Panc1 (cell line): ENCODE measurements at regions not wholly inside any gene's neighbourhood (a gene's known extent, or its start where the extent isn't known, plus 50 kb on each side); places are given as distances from the start of the nearest gene placed in this dataset.

Experiments used
- POLR2AphosphoS5 ChIP-seq: IDR thresholded peaks from 2 replicates; pipeline ENCODE4 v1.6.1; 2012; ENCODE audit warnings: mild to moderate bottlenecking, low read depth, low read length, moderate library complexity
- SIN3A ChIP-seq: IDR thresholded peaks from 2 replicates; pipeline ENCODE4 v1.6.1; 2012; ENCODE audit warnings: low read depth, mild to moderate bottlenecking, low read length, moderate library complexity, borderline replicate concordance; ENCODE audit not compliant: insufficient read depth
- TF ChIP-seq, protein P1 (sequence below): fragments of 450-650 bp; IDR thresholded peaks from 2 replicates; pipeline ENCODE4 v1.5.1; 2017; ENCODE audit warnings: mild to moderate bottlenecking
- TF ChIP-seq, protein P2 (sequence below), 2 experiments: IDR thresholded peaks; 2 replicates each; pipeline ENCODE4 v1.6.1; 2011 to 2012; ENCODE audit warnings: low read depth in 2 of 2, control low read depth in 1 of 2, low read length in 1 of 2, mild to moderate bottlenecking in 1 of 2, moderate library complexity in 1 of 2; ENCODE audit not compliant: insufficient read depth in 1 of 2

DNA sequence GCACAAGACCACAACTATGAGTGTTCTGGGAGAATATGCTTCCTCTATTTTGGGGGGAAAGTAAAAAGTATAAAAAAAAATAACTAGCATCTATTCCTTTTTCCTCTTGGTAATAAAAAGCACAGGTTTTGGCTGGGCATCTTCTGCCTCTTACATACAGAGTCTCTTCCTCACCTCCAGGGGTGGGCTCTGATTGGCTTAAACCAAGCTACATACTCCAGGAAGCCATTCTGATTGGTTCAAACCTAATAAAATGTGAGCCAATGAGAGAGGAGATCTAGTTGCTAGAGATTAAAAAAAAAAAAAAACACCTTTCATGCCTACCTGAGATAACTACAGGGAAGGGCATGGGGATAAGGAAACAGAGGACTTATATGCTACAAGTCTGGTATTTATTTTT lies 365.9 kb upstream of the ERCC4 start:
- TF ChIP-seq, protein P1, sequence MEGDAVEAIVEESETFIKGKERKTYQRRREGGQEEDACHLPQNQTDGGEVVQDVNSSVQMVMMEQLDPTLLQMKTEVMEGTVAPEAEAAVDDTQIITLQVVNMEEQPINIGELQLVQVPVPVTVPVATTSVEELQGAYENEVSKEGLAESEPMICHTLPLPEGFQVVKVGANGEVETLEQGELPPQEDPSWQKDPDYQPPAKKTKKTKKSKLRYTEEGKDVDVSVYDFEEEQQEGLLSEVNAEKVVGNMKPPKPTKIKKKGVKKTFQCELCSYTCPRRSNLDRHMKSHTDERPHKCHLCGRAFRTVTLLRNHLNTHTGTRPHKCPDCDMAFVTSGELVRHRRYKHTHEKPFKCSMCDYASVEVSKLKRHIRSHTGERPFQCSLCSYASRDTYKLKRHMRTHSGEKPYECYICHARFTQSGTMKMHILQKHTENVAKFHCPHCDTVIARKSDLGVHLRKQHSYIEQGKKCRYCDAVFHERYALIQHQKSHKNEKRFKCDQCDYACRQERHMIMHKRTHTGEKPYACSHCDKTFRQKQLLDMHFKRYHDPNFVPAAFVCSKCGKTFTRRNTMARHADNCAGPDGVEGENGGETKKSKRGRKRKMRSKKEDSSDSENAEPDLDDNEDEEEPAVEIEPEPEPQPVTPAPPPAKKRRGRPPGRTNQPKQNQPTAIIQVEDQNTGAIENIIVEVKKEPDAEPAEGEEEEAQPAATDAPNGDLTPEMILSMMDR: no peak
- TF ChIP-seq POLR2AphosphoS5: no peak
- TF ChIP-seq, protein P2, sequence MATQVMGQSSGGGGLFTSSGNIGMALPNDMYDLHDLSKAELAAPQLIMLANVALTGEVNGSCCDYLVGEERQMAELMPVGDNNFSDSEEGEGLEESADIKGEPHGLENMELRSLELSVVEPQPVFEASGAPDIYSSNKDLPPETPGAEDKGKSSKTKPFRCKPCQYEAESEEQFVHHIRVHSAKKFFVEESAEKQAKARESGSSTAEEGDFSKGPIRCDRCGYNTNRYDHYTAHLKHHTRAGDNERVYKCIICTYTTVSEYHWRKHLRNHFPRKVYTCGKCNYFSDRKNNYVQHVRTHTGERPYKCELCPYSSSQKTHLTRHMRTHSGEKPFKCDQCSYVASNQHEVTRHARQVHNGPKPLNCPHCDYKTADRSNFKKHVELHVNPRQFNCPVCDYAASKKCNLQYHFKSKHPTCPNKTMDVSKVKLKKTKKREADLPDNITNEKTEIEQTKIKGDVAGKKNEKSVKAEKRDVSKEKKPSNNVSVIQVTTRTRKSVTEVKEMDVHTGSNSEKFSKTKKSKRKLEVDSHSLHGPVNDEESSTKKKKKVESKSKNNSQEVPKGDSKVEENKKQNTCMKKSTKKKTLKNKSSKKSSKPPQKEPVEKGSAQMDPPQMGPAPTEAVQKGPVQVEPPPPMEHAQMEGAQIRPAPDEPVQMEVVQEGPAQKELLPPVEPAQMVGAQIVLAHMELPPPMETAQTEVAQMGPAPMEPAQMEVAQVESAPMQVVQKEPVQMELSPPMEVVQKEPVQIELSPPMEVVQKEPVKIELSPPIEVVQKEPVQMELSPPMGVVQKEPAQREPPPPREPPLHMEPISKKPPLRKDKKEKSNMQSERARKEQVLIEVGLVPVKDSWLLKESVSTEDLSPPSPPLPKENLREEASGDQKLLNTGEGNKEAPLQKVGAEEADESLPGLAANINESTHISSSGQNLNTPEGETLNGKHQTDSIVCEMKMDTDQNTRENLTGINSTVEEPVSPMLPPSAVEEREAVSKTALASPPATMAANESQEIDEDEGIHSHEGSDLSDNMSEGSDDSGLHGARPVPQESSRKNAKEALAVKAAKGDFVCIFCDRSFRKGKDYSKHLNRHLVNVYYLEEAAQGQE (IDR thresholded peaks at IDR 0.05; ENCODE audit: insufficient read depth in 1 of 2, low read depth in 2 of 2, low read length in 1 of 2): no peak
- TF ChIP-seq SIN3A: no peak
